Liver (tissue), 8 donors: ENCODE measurements at regions not wholly inside any gene's neighbourhood (a gene's known extent, or its start where the extent isn't known, plus 50 kb on each side); places are given as distances from the start of the nearest gene placed in this dataset.
A peak's percentile ranks its signal among the peaks of the same experiment; 100 is the strongest.

ENCODE experiments used
- DNase-seq: peaks from one replicate; pipeline ENCODE4 v3.0.0-alpha.2; 2017; ENCODE audit warnings: low spot score
- H3K27ac ChIP-seq, 2 donors: one replicate each; pipeline ENCODE4 v1.7.0; 2013; ENCODE audit warnings: inconsistent platforms in 2 of 2, low read length in 2 of 2, control low read depth in 1 of 2, low read depth in 1 of 2, mild to moderate bottlenecking in 1 of 2
- H3K27me3 ChIP-seq, 4 donors: one replicate each; pipeline versions ENCODE4 v1.6.1 to v1.7.0; 2013; ENCODE audit warnings: low read length in 3 of 4, inconsistent platforms in 1 of 4, mild to moderate bottlenecking in 1 of 4, moderate library complexity in 1 of 4; ENCODE audit not compliant: control insufficient read depth in 4 of 4, insufficient read depth in 4 of 4
- H3K36me3 ChIP-seq, 4 donors: one replicate each; pipeline versions ENCODE4 v1.6.1 to v1.7.0; 2013; ENCODE audit warnings: low read length in 3 of 4, mild to moderate bottlenecking in 3 of 4, low read depth in 1 of 4, moderate library complexity in 1 of 4; ENCODE audit not compliant: control insufficient read depth in 4 of 4, insufficient read depth in 3 of 4
- H3K4me1 ChIP-seq, 4 donors: one replicate each; pipeline versions ENCODE4 v1.6.1 to v1.7.0; 2013; ENCODE audit warnings: low read length in 3 of 4, mild to moderate bottlenecking in 3 of 4, moderate library complexity in 1 of 4; ENCODE audit not compliant: control insufficient read depth in 4 of 4, insufficient read depth in 4 of 4
- H3K4me3 ChIP-seq, 3 donors: one replicate each; pipeline versions ENCODE4 v1.6.1 to v1.7.0; 2013; ENCODE audit warnings: low read length in 3 of 3, control low read depth in 1 of 3, low read depth in 1 of 3, mild to moderate bottlenecking in 1 of 3
- H3K9ac ChIP-seq, 2 donors: one replicate each; pipeline ENCODE4 v1.7.0; 2013; ENCODE audit warnings: low read length in 2 of 2, mild to moderate bottlenecking in 2 of 2, moderate library complexity in 2 of 2, control low read depth in 1 of 2, low read depth in 1 of 2
- H3K9me3 ChIP-seq, 4 donors: one replicate each; pipeline versions ENCODE4 v1.6.1 to v1.7.0; 2013; ENCODE audit warnings: low read length in 3 of 4; ENCODE audit not compliant: control insufficient read depth in 4 of 4
- CTCF ChIP-seq: fragments of 150-350 bp; IDR thresholded peaks from 2 replicates; pipeline ENCODE4 v1.5.1; 2017; ENCODE audit warnings: improper control_type of control experiment, low read depth, low read length; ENCODE audit not compliant: missing input control
- FOXA1 ChIP-seq: IDR thresholded peaks from 2 replicates; pipeline ENCODE4 v1.6.1; 2016; ENCODE audit warnings: antibody characterized with exemption
- FOXA2 ChIP-seq: IDR thresholded peaks from 2 replicates; pipeline ENCODE4 v1.6.1; 2016; ENCODE audit warnings: antibody characterized with exemption
- GABPA ChIP-seq, 2 donors: IDR thresholded peaks in 1 of 2; conservative IDR thresholded peaks in 1 of 2; 2 replicates each; pipeline ENCODE4 v1.6.1; 2016; ENCODE audit warnings: antibody characterized with exemption in 2 of 2, mild to moderate bottlenecking in 1 of 2, moderate library complexity in 1 of 2
- HNF4A ChIP-seq, 2 donors: conservative IDR thresholded peaks; 2 replicates each; pipeline ENCODE4 v1.6.1; 2016; ENCODE audit warnings: antibody characterized with exemption in 2 of 2, mild to moderate bottlenecking in 2 of 2
- HNF4G ChIP-seq: IDR thresholded peaks from 2 replicates; pipeline ENCODE4 v1.6.1; 2016; ENCODE audit warnings: antibody characterized with exemption
- JUND ChIP-seq, 2 donors: IDR thresholded peaks; 2 replicates each; pipeline ENCODE4 v1.6.1; 2016; ENCODE audit warnings: antibody characterized with exemption in 2 of 2
- MAX ChIP-seq: IDR thresholded peaks from 2 replicates; pipeline ENCODE4 v1.6.1; 2016; ENCODE audit warnings: antibody characterized with exemption
- NR2F2 ChIP-seq: IDR thresholded peaks from 2 replicates; pipeline ENCODE4 v1.6.1; 2016; ENCODE audit warnings: antibody characterized with exemption
- REST ChIP-seq: IDR thresholded peaks from 2 replicates; pipeline ENCODE4 v1.6.1; 2016; ENCODE audit warnings: antibody characterized with exemption, mild to moderate bottlenecking
- RXRA ChIP-seq, 2 donors: IDR thresholded peaks; 2 replicates each; pipeline ENCODE4 v1.6.1; 2017 to 2018; ENCODE audit warnings: antibody characterized with exemption in 2 of 2, mild to moderate bottlenecking in 1 of 2
- TAF1 ChIP-seq: conservative IDR thresholded peaks from 2 replicates; pipeline ENCODE4 v1.6.1; 2016; ENCODE audit warnings: antibody characterized with exemption, mild to moderate bottlenecking
- YY1 ChIP-seq: IDR thresholded peaks from 2 replicates; pipeline ENCODE4 v1.6.1; 2016; ENCODE audit warnings: antibody characterized with exemption, mild to moderate bottlenecking
- WGBS: extraction: QIAGEN DNeasy Blood & Tissue Kit; methylation state at CpG from one replicate; pipeline ENCODE4 v1.1.7; 2013; 5-methylcytosine and 5-hydroxymethylcytosine counted together
- donor health status: healthy.
- donor health status: healthy.
- donor health status: healthy.
- donor health status: healthy.
- donor health status: healthy.

DNA sequence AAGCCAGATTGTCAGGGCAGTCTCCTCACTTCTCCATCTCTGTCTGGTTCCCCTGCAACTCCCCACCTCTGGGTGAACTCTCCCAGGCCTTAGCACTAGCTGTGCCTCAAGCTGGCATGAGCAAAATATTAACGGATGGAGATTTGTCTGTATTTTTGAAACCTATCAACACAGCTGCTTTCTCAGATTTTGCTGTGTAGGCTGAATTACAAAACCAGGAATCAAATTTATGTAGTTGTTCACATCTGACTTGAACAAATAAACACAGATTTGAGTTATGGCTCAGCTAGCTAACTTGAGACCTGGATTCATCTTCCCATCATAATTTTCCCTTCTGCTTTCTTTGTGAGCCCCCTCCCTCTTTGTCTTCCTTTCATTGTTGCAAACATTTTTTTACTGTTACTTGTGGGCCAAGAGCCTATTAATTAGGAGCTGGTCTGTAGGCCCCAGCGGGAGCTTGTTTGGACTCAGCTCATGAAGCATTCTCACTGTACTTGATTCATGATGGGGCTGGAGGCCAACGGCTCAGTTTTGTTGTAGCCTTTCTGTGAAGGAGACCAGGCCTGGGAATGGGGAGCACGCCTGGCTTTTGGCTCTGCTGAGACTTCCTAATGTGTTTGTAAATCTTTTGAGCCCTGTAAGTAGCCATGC is 164.1 kb upstream of the GATA6 start:
- 86% methylated on average over 4 of the region's 4 CpGs for WGBS

DNA sequence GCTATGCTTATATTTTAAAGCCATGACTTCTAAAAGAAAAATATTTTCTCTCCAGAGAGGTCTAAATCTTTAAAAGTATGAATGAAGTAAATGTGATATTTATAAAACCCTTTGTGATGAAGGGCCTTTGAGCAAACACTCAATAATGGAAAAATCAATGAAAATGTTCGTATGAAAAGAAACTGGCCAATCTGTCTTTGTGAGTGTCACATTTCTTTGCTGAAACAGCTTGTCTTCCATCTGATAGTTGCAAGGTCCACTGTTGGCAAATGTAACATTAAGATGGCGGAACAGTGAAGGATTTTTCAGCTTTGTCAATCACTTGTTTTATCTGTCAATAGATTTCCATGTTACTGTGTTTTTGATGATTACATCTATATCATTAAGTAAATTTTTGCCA is 162.9 kb upstream of the GATA6 start:
- no peak for DNase-seq
- no peak overlapping the region for H3K4me3 ChIP-seq
- no peak overlapping the region for H3K9ac ChIP-seq
- no peak for TF ChIP-seq FOXA2
- peak in 1 of 2 donors; percentile 31 for TF ChIP-seq HNF4A (conservative IDR thresholded peaks at IDR 0.05)
- no peaks in the 10 kb centered on the region for H3K27me3 ChIP-seq
- no peak overlapping the region for H3K27ac ChIP-seq
- no peaks in the 10 kb centered on the region for H3K36me3 ChIP-seq
- 68% methylated on average over 2 of the region's 2 CpGs for WGBS
- peaks cover 0 to 1% (median 0%) of the 10 kb centered on the region in 4 donors for H3K9me3 ChIP-seq
- H3K4me1 ChIP-seq: no peaks in the 10 kb centered on the region

More for the DNA sequence above, 164.1 kb upstream of the GATA6 start:
- Histone ChIP-seq H3K9ac (no peak overlapping the region), H3K4me1 (no peaks in the 10 kb centered on the region), H3K9me3 (peaks cover 0 to 1% (median 0%) of the 10 kb centered on the region in 4 donors), H3K27me3 (no peaks in the 10 kb centered on the region), H3K36me3 (no peaks in the 10 kb centered on the region), H3K27ac (no peak overlapping the region), H3K4me3 (no peak overlapping the region)
- DNase-seq: no peak
- TF ChIP-seq MAX (no peak), FOXA2 (no peak), FOXA1 (no peak), GABPA (IDR thresholded peaks at IDR 0.05 in 1 of 2, conservative IDR thresholded peaks at IDR 0.05 in 1 of 2) (no peak), HNF4G (no peak), HNF4A (conservative IDR thresholded peaks at IDR 0.05) (no peak)

DNA sequence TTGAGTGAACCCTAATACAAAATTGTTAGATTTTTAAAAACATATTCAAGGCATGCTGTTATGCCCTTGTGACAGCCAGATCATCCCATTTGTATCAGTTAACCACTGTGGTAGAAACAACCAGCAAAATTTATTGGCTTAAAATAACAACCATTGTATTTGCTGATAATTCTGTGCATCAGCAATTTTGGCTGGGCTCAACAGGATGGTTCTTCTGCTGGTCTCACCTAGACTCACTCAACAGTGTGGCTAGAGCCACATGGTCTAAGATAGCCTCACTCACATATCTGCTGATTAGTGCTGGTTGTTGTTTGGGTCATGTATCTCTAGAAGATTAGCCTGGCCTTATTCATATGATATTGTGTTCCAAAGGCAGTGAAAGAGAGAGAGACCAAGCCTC is 160.1 kb upstream of the GATA6 start:
- Histone ChIP-seq H3K27me3 (no peaks in the 10 kb centered on the region), H3K27ac (no peak overlapping the region), H3K9me3 (peaks cover 0 to 1% (median 0%) of the 10 kb centered on the region in 4 donors), H3K4me1 (no peaks in the 10 kb centered on the region), H3K36me3 (no peaks in the 10 kb centered on the region), H3K4me3 (no peak overlapping the region), H3K9ac (no peak overlapping the region)
- DNase-seq: no peak
- TF ChIP-seq FOXA2: no peak
- TF ChIP-seq JUND (IDR thresholded peaks at IDR 0.05): no peak

DNA sequence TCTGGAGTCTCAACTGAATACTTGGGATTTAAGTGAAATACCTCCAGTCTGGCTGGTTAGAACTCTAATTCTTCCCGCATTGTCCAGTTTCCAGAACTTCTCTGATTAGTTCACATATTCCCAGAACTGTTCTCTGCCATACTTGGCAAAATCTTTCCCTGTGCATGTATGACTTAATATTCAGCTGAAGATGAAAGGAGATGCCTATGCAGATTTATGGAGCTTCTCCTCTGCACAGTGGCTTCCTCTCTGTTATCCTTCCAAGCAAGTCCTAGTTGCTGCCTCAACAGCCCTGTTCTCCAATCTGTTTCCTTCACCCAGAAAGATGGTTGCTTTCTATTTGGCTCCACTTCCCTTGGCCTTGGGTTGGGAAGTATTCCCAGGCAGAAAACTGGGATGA is 155.4 kb upstream of the GATA6 start:
- no peaks in the 10 kb centered on the region for H3K4me1 ChIP-seq
- 95% methylated on average over 1 of the region's 1 CpG for WGBS
- H3K27ac ChIP-seq: no peak overlapping the region

More for the DNA sequence above, 155.4 kb upstream of the GATA6 start:
- Histone ChIP-seq H3K27me3 (no peaks in the 10 kb centered on the region), H3K9ac (no peak overlapping the region), H3K9me3 (peaks cover 0 to 1% (median 0%) of the 10 kb centered on the region in 4 donors), H3K4me3 (no peak overlapping the region), H3K36me3 (no peaks in the 10 kb centered on the region)
- no peak for DNase-seq
- no peak for TF ChIP-seq CTCF
- TF ChIP-seq HNF4A (conservative IDR thresholded peaks at IDR 0.05): no peak
- no peak for TF ChIP-seq HNF4G
- TF ChIP-seq RXRA (IDR thresholded peaks at IDR 0.05): no peak
- TF ChIP-seq GABPA (IDR thresholded peaks at IDR 0.05 in 1 of 2, conservative IDR thresholded peaks at IDR 0.05 in 1 of 2): no peak
- no peak for TF ChIP-seq REST
- no peak for TF ChIP-seq YY1
- TF ChIP-seq NR2F2: no peak
- no peak for TF ChIP-seq TAF1
- no peak for TF ChIP-seq FOXA1
